H1 (cell line): ENCODE measurements at regions not wholly inside any gene's neighbourhood (a gene's known extent, or its start where the extent isn't known, plus 50 kb on each side); places are given as distances from the start of the nearest gene placed in this dataset.

Experiments used
- CTCF ChIA-PET: fragments of 300-600 bp; sonication (Branson Sonifier 250); formaldehyde crosslinking; loops from one replicate; lab custom pipeline; 2021; ENCODE audit not compliant: partially characterized antibody; lab: Charles Lee
- POLR2A ChIA-PET: fragments of 300-600 bp; sonication (Branson Sonifier 250); formaldehyde crosslinking; loops from one replicate; lab custom pipeline; 2021; ENCODE audit warnings: inconsistent platforms; ENCODE audit not compliant: partially characterized antibody; lab: Charles Lee
- DNase-seq, 2 experiments: peaks; one replicate each; pipeline versions ENCODE4 v3.0.0 to v3.0.0-alpha.2; 2010 to 2022; ENCODE audit warnings: low spot score in 2 of 2, low read depth in 1 of 2, mixed read lengths in 1 of 2
- FAIRE-seq: peaks from 2 replicates; lab custom pipeline; 2011; peaks lifted over from hg19 to GRCh38; lab: Jason Lieb, UNC
- H2AFZ ChIP-seq: 2 replicates; pipeline ENCODE4 v1.8.1; 2012; ENCODE audit warnings: low read length, inconsistent platforms
- H2AK5ac ChIP-seq: 2 replicates; pipeline ENCODE4 v1.6.1; 2013; ENCODE audit warnings: low read depth, low read length
- H2BK120ac ChIP-seq: replicated peaks from 2 replicates; pipeline ENCODE3; 2013; ENCODE audit warnings: low read depth, low read length, inconsistent platforms
- H2BK12ac ChIP-seq: 2 replicates; pipeline ENCODE4 v1.6.1; 2013; ENCODE audit warnings: low read depth, low read length
- H2BK15ac ChIP-seq: 2 replicates; pipeline ENCODE4 v1.6.1; 2013; ENCODE audit warnings: low read length
- H2BK20ac ChIP-seq: 2 replicates; pipeline ENCODE4 v1.6.1; 2013; ENCODE audit warnings: low read length
- H2BK5ac ChIP-seq: 2 replicates; pipeline ENCODE4 v1.6.1; 2013; ENCODE audit warnings: low read depth, low read length
- H3K14ac ChIP-seq: 2 replicates; pipeline ENCODE4 v1.6.1; 2013; ENCODE audit warnings: inconsistent platforms; ENCODE audit not compliant: insufficient read length
- H3K18ac ChIP-seq: 2 replicates; pipeline ENCODE4 v1.6.1; 2013; ENCODE audit warnings: low read length; ENCODE audit errors: extremely low read depth
- H3K23ac ChIP-seq: 2 replicates; pipeline ENCODE4 v1.6.1; 2013; ENCODE audit warnings: inconsistent platforms; ENCODE audit not compliant: insufficient read length
- H3K23me2 ChIP-seq: 2 replicates; pipeline ENCODE4 v1.6.1; 2013; ENCODE audit warnings: low read depth, low read length
- H3K27ac ChIP-seq: 2 replicates; pipeline ENCODE4 v1.6.1; 2011; ENCODE audit warnings: low read depth, low read length, inconsistent platforms
- H3K27me3 ChIP-seq, 4 experiments: replicated peaks in 1 of 4; 1 replicate in 1 of 4; 2 replicates in 3 of 4; pipeline versions ENCODE4 v1.6.1 to v1.8.1; 2011 to 2013; ENCODE audit warnings: low read length in 3 of 4, mild to moderate bottlenecking in 3 of 4, inconsistent platforms in 2 of 4, mixed read lengths in 2 of 4, moderate library complexity in 1 of 4; ENCODE audit not compliant: control insufficient read depth in 3 of 4, insufficient read depth in 3 of 4; ENCODE audit errors: extremely low read depth in 1 of 4
- H3K36me3 ChIP-seq, 4 experiments: 2 replicates each; pipeline versions ENCODE4 v1.6.1 to v1.8.1; 2011 to 2013; ENCODE audit warnings: mild to moderate bottlenecking in 4 of 4, low read length in 3 of 4, moderate library complexity in 2 of 4, control low read depth in 1 of 4, inconsistent platforms in 1 of 4; ENCODE audit not compliant: insufficient read depth in 4 of 4, control insufficient read depth in 2 of 4
- H3K4ac ChIP-seq: replicated peaks from 2 replicates; pipeline ENCODE3; 2013; ENCODE audit warnings: low read length, low read depth, mixed read lengths, inconsistent platforms; ENCODE audit not compliant: insufficient read length
- H3K4me1 ChIP-seq, 4 experiments: replicated peaks in 1 of 4; 1 replicate in 1 of 4; 2 replicates in 3 of 4; pipeline versions ENCODE4 v1.6.1 to v1.8.1; 2011 to 2013; ENCODE audit warnings: low read length in 3 of 4, inconsistent platforms in 2 of 4, mixed read lengths in 1 of 4; ENCODE audit not compliant: insufficient read depth in 4 of 4, control insufficient read depth in 3 of 4
- H3K4me2 ChIP-seq, 2 experiments: 2 replicates each; pipeline versions ENCODE4 v1.6.1 to v1.8.1; 2011 to 2013; ENCODE audit warnings: low read depth in 2 of 2, low read length in 2 of 2, control low read depth in 1 of 2, inconsistent platforms in 1 of 2, mild to moderate bottlenecking in 1 of 2; ENCODE audit not compliant: insufficient read depth in 1 of 2
- H3K4me3 ChIP-seq, 4 experiments: fragments of 200-600, 300-600 bp in 1 of 4; sonication (generic), shearing (Covaris generic), sonication (Bioruptor Twin) in 1 of 4; 2 replicates each; pipeline versions ENCODE4 v1.5.1 to v1.8.1; 2011 to 2016; ENCODE audit warnings: low read length in 4 of 4, low read depth in 3 of 4, control low read depth in 2 of 4, inconsistent platforms in 2 of 4, mild to moderate bottlenecking in 2 of 4, mixed read lengths in 1 of 4, moderate library complexity in 1 of 4; ENCODE audit not compliant: insufficient read depth in 2 of 4; ENCODE audit errors: extremely low read depth in 1 of 4
- H3K56ac ChIP-seq: replicated peaks from 2 replicates; pipeline ENCODE3; 2013; ENCODE audit warnings: low read depth, mild to moderate bottlenecking, mixed read lengths, low read length, inconsistent platforms; ENCODE audit not compliant: insufficient read length
- H3K79me1 ChIP-seq: 2 replicates; pipeline ENCODE4 v1.6.1; 2013; ENCODE audit warnings: low read depth, low read length, control low read depth
- H3K79me2 ChIP-seq, 2 experiments: 2 replicates each; pipeline versions ENCODE4 v1.6.1 to v1.8.1; 2012 to 2013; ENCODE audit warnings: low read length in 2 of 2, mild to moderate bottlenecking in 2 of 2, inconsistent platforms in 1 of 2; ENCODE audit not compliant: insufficient read depth in 2 of 2, control insufficient read depth in 1 of 2
- H3K9ac ChIP-seq, 4 experiments: replicated peaks in 1 of 4; 1 replicate in 1 of 4; 2 replicates in 3 of 4; pipeline versions ENCODE4 v1.6.1 to v1.8.1; 2011 to 2013; ENCODE audit warnings: low read depth in 3 of 4, low read length in 3 of 4, control low read depth in 2 of 4, mild to moderate bottlenecking in 2 of 4, moderate library complexity in 2 of 4, inconsistent platforms in 1 of 4; ENCODE audit errors: extremely low read depth in 1 of 4
- H3K9me3 ChIP-seq, 2 experiments: 2 replicates each; pipeline versions ENCODE4 v1.6.1 to v1.8.1; 2012 to 2013; ENCODE audit warnings: mild to moderate bottlenecking in 2 of 2, moderate library complexity in 2 of 2, control low read depth in 1 of 2, inconsistent platforms in 1 of 2, low read depth in 1 of 2, low read length in 1 of 2, mixed read lengths in 1 of 2; ENCODE audit not compliant: insufficient read depth in 2 of 2
- H4K20me1 ChIP-seq, 2 experiments: replicated peaks in 1 of 2; 2 replicates each; pipeline versions ENCODE3 to v1.8.1; 2011 to 2013; ENCODE audit warnings: inconsistent platforms in 2 of 2, low read length in 2 of 2, mild to moderate bottlenecking in 1 of 2; ENCODE audit not compliant: insufficient read depth in 2 of 2, control insufficient read depth in 1 of 2
- H4K5ac ChIP-seq: 2 replicates; pipeline ENCODE4 v1.6.1; 2013; ENCODE audit warnings: low read length, low read depth, mixed read lengths, inconsistent platforms; ENCODE audit not compliant: insufficient read length
- H4K8ac ChIP-seq: 2 replicates; pipeline ENCODE4 v1.8.0; 2013; ENCODE audit warnings: mild to moderate bottlenecking, moderate library complexity, low read length, inconsistent platforms; ENCODE audit not compliant: insufficient read depth; ENCODE audit errors: extremely low read depth
- H4K91ac ChIP-seq: replicated peaks from 2 replicates; pipeline ENCODE3; 2013; ENCODE audit warnings: low read length, mixed read lengths, inconsistent platforms; ENCODE audit not compliant: insufficient read length
- BACH1 ChIP-seq: IDR thresholded peaks from 2 replicates; pipeline ENCODE4 v1.6.1; 2012; ENCODE audit warnings: low read length, improper control_type of control experiment
- BRCA1 ChIP-seq: IDR thresholded peaks from 2 replicates; pipeline ENCODE4 v1.6.1; 2012; ENCODE audit warnings: low read depth, low read length, improper control_type of control experiment
- CBX8 ChIP-seq: fragments of 300-800, 300-1000 bp; sonication (generic); IDR thresholded peaks from 2 replicates; pipeline ENCODE4 v1.7.1; 2016; ENCODE audit warnings: low read depth, low read length, borderline replicate concordance
- CHD2 ChIP-seq: IDR thresholded peaks from 2 replicates; pipeline ENCODE4 v1.6.1; 2012; ENCODE audit warnings: low read length, improper control_type of control experiment
- EGR1 ChIP-seq: IDR thresholded peaks from 2 replicates; pipeline ENCODE4 v1.6.1; 2011; ENCODE audit warnings: low read depth, low read length, borderline replicate concordance
- POU5F1 ChIP-seq: IDR thresholded peaks from 2 replicates; pipeline ENCODE4 v1.6.1; 2011; ENCODE audit warnings: low read depth, mild to moderate bottlenecking, low read length, moderate library complexity
- RBBP5 ChIP-seq: IDR thresholded peaks from 2 replicates; pipeline ENCODE4 v1.7.1; 2012; ENCODE audit warnings: low read depth, mild to moderate bottlenecking, inconsistent platforms, low read length, moderate library complexity, borderline replicate concordance
- RNF2 ChIP-seq: fragments of 200-900, 300-1000 bp; sonication (generic); IDR thresholded peaks from 2 replicates; pipeline ENCODE4 v1.7.1; 2016; ENCODE audit warnings: borderline replicate concordance, low read depth, mild to moderate bottlenecking, antibody characterized with exemption, low read length; ENCODE audit not compliant: poor library complexity, severe bottlenecking; ENCODE audit errors: missing control alignments
- RXRA ChIP-seq: IDR thresholded peaks from 2 replicates; pipeline ENCODE4 v1.6.1; 2011; ENCODE audit warnings: low read depth, mild to moderate bottlenecking, low read length, moderate library complexity; ENCODE audit not compliant: insufficient read depth
- SIN3A ChIP-seq, 2 experiments: IDR thresholded peaks in 1 of 2; conservative IDR thresholded peaks in 1 of 2; 2 replicates each; pipeline ENCODE4 v1.6.1; 2011 to 2012; ENCODE audit warnings: low read length in 2 of 2, improper control_type of control experiment in 1 of 2, low read depth in 1 of 2, mild to moderate bottlenecking in 1 of 2
- YY1 ChIP-seq: IDR thresholded peaks from 2 replicates; pipeline ENCODE4 v1.6.1; 2011; ENCODE audit warnings: low read depth, mild to moderate bottlenecking, low read length
- ZNF274 ChIP-seq: IDR thresholded peaks from 2 replicates; pipeline ENCODE4 v1.7.0; 2012; ENCODE audit warnings: low read length, borderline replicate concordance; ENCODE audit errors: extremely low read depth
- WGBS, 2 experiments: shearing (Covaris generic) in 1 of 2; methylation state at CpG; one replicate each; pipeline versions ENCODE4 v1.1.6 to v1.1.7; 2013 to 2015; ENCODE audit warnings: low lambda C conversion rate in 2 of 2, mixed read lengths in 2 of 2, inconsistent platforms in 1 of 2, low coverage in 1 of 2, missing lambda C conversion rate in 1 of 2; ENCODE audit not compliant: insufficient replicate concordance in 2 of 2, insufficient coverage in 1 of 2, insufficient read length in 1 of 2; ENCODE audit errors: extremely low coverage in 1 of 2, missing lambda C conversion rate in 1 of 2; 5-methylcytosine and 5-hydroxymethylcytosine counted together

- TF ChIP-seq CHD2 = no peak
- TF ChIP-seq CBX8 = no peak
- TF ChIP-seq EGR1 = no peak
- TF ChIP-seq RNF2 = no peak
- TF ChIP-seq BACH1 = no peak
- no peak for TF ChIP-seq SIN3A (conservative IDR thresholded peaks at IDR 0.05 in 1 of 2, IDR thresholded peaks at IDR 0.05 in 1 of 2; ENCODE audit: low read depth in 1 of 2, low read length in 2 of 2)
- no peak for TF ChIP-seq BRCA1
- no peak for TF ChIP-seq YY1
- TF ChIP-seq ZNF274 = no peak
- no peak for TF ChIP-seq RXRA
- no peak for TF ChIP-seq RBBP5
- TF ChIP-seq POU5F1 = no peak
- H2AFZ ChIP-seq = no peak overlapping the region
- DNase-seq = no peak
- no peaks in the 10 kb centered on the region; the same call in 1 of the 2 replicates for H3K23me2 ChIP-seq
- H3K9ac ChIP-seq = no peak overlapping the region
- H3K4me3 ChIP-seq = no peak overlapping the region
- H2AK5ac ChIP-seq = no peak overlapping the region
- FAIRE-seq = no peak
- peak overlapping the region; percentile 75; the same call in 1 of the 2 replicates for H2BK12ac ChIP-seq
- peak overlapping the region; percentile 61 for H2BK120ac ChIP-seq
- CTCF ChIA-PET = interaction anchor here (0.6 to 1.6 kb wide), 8 partner anchors 11 to 125 kb away, joined by 3 to 5 read pairs (median 3); no protein-coding TSS in a partner anchor
- no peaks in the 10 kb centered on the region for H3K79me2 ChIP-seq
- peak overlapping the region; percentile 44 for H4K91ac ChIP-seq
- 84% methylated on average over 4 of the region's 4 CpGs; no CpG with 5 or more reads in 1 of the 2 experiments for WGBS, 2 experiments
- POLR2A ChIA-PET = interaction anchor here (0.7 to 1.6 kb wide), 3 partner anchors 36 to 269 kb away, joined by 3 to 6 read pairs (median 4); no protein-coding TSS in a partner anchor
- H2BK20ac ChIP-seq = peak overlapping the region; percentile 76; the same call in 1 of the 2 replicates
- no peak overlapping the region for H3K4ac ChIP-seq
- H3K36me3 ChIP-seq = no peaks in the 10 kb centered on the region
- no peak overlapping the region for H4K5ac ChIP-seq
- H3K9me3 ChIP-seq = peaks cover 0 to 3% of the 10 kb centered on the region in 2 experiments; a peak in 3 of 4 replicates
- peak overlapping the region; percentile 21; the same call in 1 of the 2 replicates for H3K27ac ChIP-seq
- no peak overlapping the region for H4K8ac ChIP-seq
- no peak overlapping the region for H3K4me2 ChIP-seq
- no peaks in the 10 kb centered on the region for H4K20me1 ChIP-seq
- 0 out of 2 replicates have a peak overlapping the region, but pooled peaks have one; percentile 14 for H2BK15ac ChIP-seq
- H3K14ac ChIP-seq = no peak overlapping the region
- H3K23ac ChIP-seq = no peak overlapping the region
- peaks cover 0 to 11% (median 3%) of the 10 kb centered on the region in 4 experiments; a peak in 3 of 7 replicates for H3K4me1 ChIP-seq
- no peaks in the 10 kb centered on the region for H3K27me3 ChIP-seq
- peak overlapping the region; percentile 56; the same call in 1 of the 2 replicates for H2BK5ac ChIP-seq
- H3K79me1 ChIP-seq = no peaks in the 10 kb centered on the region
- H3K18ac ChIP-seq = peak overlapping the region; percentile 73; the same call in 1 of the 2 replicates
- H3K56ac ChIP-seq = no peak overlapping the region
These were observed 71.9 kb downstream of the MYL12B start for GRCh38 chr18:3333721-3334386.
